DMS153 treated with DMSO at 0.1 percent for 48 hours (cell line): ENCODE measurements at regions not wholly inside any gene's neighbourhood (a gene's known extent, or its start where the extent isn't known, plus 50 kb on each side); places are given as distances from the start of the nearest gene placed in this dataset.

ENCODE experiments used
- DNase-seq: peaks from one replicate; lab custom pipeline; 2025; ENCODE audit not compliant: unreplicated experiment; lab: John Stamatoyannopoulos, UW

GRCh38 chr16:81148277-81148676 lies 52.1 kb upstream of the GCSH start:
- no peak for DNase-seq
